Fibroblast of lung (primary cell): ENCODE measurements at regions not wholly inside any gene's neighbourhood (a gene's known extent, or its start where the extent isn't known, plus 50 kb on each side); places are given as distances from the start of the nearest gene placed in this dataset.

Experiments
- DNase-seq, 2 donors: peaks; one replicate each; pipeline versions ENCODE4 v3.0.0 to v3.0.0-alpha.2; 2010; ENCODE audit warnings: low read depth in 2 of 2
- H2AFZ ChIP-seq: 2 replicates; pipeline ENCODE4 v1.5.1; 2012; ENCODE audit warnings: low read length, control low read depth, inconsistent platforms
- H3K27ac ChIP-seq: 2 replicates; pipeline ENCODE4 v1.5.1; 2011; ENCODE audit warnings: low read length, control low read depth; ENCODE audit not compliant: insufficient read depth
- H3K27me3 ChIP-seq: 2 replicates; pipeline ENCODE4 v1.5.1; 2011; ENCODE audit warnings: mild to moderate bottlenecking, low read length; ENCODE audit not compliant: control insufficient read depth, insufficient read depth
- H3K36me3 ChIP-seq: 2 replicates; pipeline ENCODE4 v1.5.1; 2011; ENCODE audit warnings: low read length; ENCODE audit not compliant: control insufficient read depth, insufficient read depth
- H3K4me1 ChIP-seq: 2 replicates; pipeline ENCODE4 v1.5.1; 2011; ENCODE audit warnings: low read length; ENCODE audit not compliant: control insufficient read depth, insufficient read depth; ENCODE audit errors: extremely low read depth
- H3K4me2 ChIP-seq: 2 replicates; pipeline ENCODE4 v1.5.1; 2011; ENCODE audit warnings: low read length, control low read depth; ENCODE audit not compliant: insufficient read depth; ENCODE audit errors: extremely low read depth
- H3K4me3 ChIP-seq, 4 experiments: fragments of 200-600 bp in 1 of 4; sonication (generic) in 1 of 4; replicated peaks in 1 of 4; 2 replicates each; pipeline ENCODE4 v1.5.1; 2011 to 2016; ENCODE audit warnings: low read length in 4 of 4, low read depth in 3 of 4, mild to moderate bottlenecking in 3 of 4, control low read depth in 2 of 4, inconsistent platforms in 1 of 4, mixed read lengths in 1 of 4; ENCODE audit not compliant: insufficient read depth in 1 of 4; ENCODE audit errors: control extremely low read depth in 1 of 4
- H3K79me2 ChIP-seq: 2 replicates; pipeline ENCODE4 v1.5.1; 2012; ENCODE audit warnings: mild to moderate bottlenecking, low read length, inconsistent platforms; ENCODE audit not compliant: control insufficient read depth, insufficient read depth
- H3K9ac ChIP-seq: 2 replicates; pipeline ENCODE4 v1.5.1; 2011; ENCODE audit warnings: mild to moderate bottlenecking, low read length, control low read depth; ENCODE audit not compliant: insufficient read depth
- H3K9me3 ChIP-seq: 2 replicates; pipeline ENCODE4 v1.5.1; 2012; ENCODE audit warnings: low read depth, low read length; ENCODE audit not compliant: control insufficient read depth, insufficient read depth
- H4K20me1 ChIP-seq: 2 replicates; pipeline ENCODE4 v1.5.1; 2011; ENCODE audit warnings: low read length; ENCODE audit not compliant: control insufficient read depth, insufficient read depth; ENCODE audit errors: extremely low read depth
- EZH2 ChIP-seq: IDR thresholded peaks from 2 replicates; pipeline ENCODE4 v1.5.1; 2012; ENCODE audit warnings: low read length, control low read depth, mild to moderate bottlenecking; ENCODE audit errors: missing control alignments
- TF ChIP-seq, protein P1 (sequence below), 2 donors: IDR thresholded peaks in 1 of 2; conservative IDR thresholded peaks in 1 of 2; 1 replicate in 1 of 2; 2 replicates in 1 of 2; pipeline ENCODE4 v1.5.1; 2011 to 2012; ENCODE audit warnings: low read length in 2 of 2, control low read depth in 1 of 2, inconsistent platforms in 1 of 2, low read depth in 1 of 2, mild to moderate bottlenecking in 1 of 2

DNA sequence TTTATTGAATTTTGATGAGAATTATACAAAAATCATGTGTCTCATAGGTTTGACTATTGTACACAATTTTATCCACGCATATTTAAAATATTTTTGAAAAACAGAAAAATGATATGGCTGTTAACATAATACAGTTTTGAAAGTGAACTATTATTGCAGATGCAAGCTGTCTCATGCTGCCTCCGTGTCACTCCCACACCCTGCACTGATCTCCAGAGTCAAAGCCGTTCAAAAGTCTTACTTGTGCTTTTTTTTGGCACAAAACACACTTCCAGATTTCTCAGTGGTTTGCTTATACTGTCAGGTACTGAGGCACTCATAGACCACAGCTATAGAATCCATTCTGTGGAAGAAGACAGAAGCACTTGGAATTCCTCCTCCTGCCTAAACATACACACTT, 243.1 kb upstream of the ADARB2 start:
- Histone ChIP-seq H3K4me3 (no peak overlapping the region), H4K20me1 (no peaks in the 10 kb centered on the region), H3K79me2 (no peaks in the 10 kb centered on the region), H3K4me1 (no peaks in the 10 kb centered on the region), H3K9me3 (no peaks in the 10 kb centered on the region), H3K9ac (no peak overlapping the region), H3K27me3 (no peaks in the 10 kb centered on the region), H3K4me2 (no peak overlapping the region), H2AFZ (no peak overlapping the region), H3K36me3 (no peaks in the 10 kb centered on the region), H3K27ac (no peak overlapping the region)
- no peak for DNase-seq
- TF ChIP-seq, protein P1, sequence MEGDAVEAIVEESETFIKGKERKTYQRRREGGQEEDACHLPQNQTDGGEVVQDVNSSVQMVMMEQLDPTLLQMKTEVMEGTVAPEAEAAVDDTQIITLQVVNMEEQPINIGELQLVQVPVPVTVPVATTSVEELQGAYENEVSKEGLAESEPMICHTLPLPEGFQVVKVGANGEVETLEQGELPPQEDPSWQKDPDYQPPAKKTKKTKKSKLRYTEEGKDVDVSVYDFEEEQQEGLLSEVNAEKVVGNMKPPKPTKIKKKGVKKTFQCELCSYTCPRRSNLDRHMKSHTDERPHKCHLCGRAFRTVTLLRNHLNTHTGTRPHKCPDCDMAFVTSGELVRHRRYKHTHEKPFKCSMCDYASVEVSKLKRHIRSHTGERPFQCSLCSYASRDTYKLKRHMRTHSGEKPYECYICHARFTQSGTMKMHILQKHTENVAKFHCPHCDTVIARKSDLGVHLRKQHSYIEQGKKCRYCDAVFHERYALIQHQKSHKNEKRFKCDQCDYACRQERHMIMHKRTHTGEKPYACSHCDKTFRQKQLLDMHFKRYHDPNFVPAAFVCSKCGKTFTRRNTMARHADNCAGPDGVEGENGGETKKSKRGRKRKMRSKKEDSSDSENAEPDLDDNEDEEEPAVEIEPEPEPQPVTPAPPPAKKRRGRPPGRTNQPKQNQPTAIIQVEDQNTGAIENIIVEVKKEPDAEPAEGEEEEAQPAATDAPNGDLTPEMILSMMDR (conservative IDR thresholded peaks at IDR 0.05 in 1 of 2, IDR thresholded peaks at IDR 0.05 in 1 of 2; ENCODE audit: low read depth in 1 of 2, low read length in 2 of 2), result no peak

DNA sequence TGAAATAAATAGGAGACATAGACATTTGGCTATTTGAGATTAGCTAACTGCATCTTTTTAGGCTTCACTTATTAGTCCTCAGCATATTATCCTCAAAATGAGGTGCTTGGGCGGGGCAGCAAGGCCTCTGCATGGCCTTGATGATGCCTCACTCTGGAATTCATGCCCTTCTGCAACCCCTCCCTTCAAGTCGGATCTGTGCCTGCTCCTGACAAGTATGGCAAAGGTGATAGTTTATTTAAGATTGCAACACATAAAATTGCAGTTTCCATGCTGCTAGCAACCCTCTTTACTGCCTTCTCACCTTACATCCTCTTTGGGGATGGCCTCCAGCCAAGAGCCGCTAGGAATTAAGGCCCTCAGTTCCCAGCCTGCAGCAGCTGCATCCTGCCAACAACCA, 241.3 kb upstream of the ADARB2 start:
- Histone ChIP-seq H3K27ac (no peak overlapping the region), H3K4me2 (no peak overlapping the region), H4K20me1 (no peaks in the 10 kb centered on the region), H3K9ac (no peak overlapping the region), H3K36me3 (no peaks in the 10 kb centered on the region), H3K27me3 (no peaks in the 10 kb centered on the region), H3K4me1 (no peaks in the 10 kb centered on the region), H3K9me3 (no peaks in the 10 kb centered on the region), H2AFZ (no peak overlapping the region), H3K79me2 (no peaks in the 10 kb centered on the region), H3K4me3 (no peak overlapping the region)
- TF ChIP-seq, protein P1 (conservative IDR thresholded peaks at IDR 0.05 in 1 of 2, IDR thresholded peaks at IDR 0.05 in 1 of 2; ENCODE audit: low read depth in 1 of 2, low read length in 2 of 2), result no peak
- no peak for TF ChIP-seq EZH2
- no peak for DNase-seq

DNA sequence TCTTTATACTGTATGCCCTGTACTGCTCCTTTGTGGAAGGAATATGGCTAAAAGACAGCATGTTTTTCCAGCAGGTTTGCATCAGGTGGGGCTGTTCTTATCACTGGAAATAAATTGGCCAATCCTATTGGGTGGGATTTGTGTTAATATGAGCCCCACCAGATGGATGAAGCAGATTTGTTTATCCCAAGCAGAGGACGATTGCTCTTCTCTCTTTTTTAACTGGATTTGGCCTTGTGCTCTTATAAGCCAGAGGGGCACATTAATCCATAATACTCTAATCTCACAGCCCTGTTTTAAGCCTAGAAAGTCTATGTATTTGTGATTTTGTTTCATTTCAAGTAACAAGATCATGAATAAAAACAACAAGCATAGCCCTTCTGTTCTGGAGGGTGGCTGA, 240.1 kb upstream of the ADARB2 start:
- no peak overlapping the region for H3K27ac ChIP-seq
- no peaks in the 10 kb centered on the region for H3K9me3 ChIP-seq
- H2AFZ ChIP-seq, result no peak overlapping the region
- no peaks in the 10 kb centered on the region for H3K79me2 ChIP-seq
- H4K20me1 ChIP-seq, result no peaks in the 10 kb centered on the region
- no peak overlapping the region for H3K4me3 ChIP-seq
- DNase-seq, result no peak
- no peaks in the 10 kb centered on the region for H3K27me3 ChIP-seq
- H3K4me1 ChIP-seq, result no peaks in the 10 kb centered on the region
- TF ChIP-seq EZH2, result no peak
- TF ChIP-seq, protein P1 (conservative IDR thresholded peaks at IDR 0.05 in 1 of 2, IDR thresholded peaks at IDR 0.05 in 1 of 2; ENCODE audit: low read depth in 1 of 2, low read length in 2 of 2), result no peak
- no peaks in the 10 kb centered on the region for H3K36me3 ChIP-seq
- H3K4me2 ChIP-seq, result no peak overlapping the region
- no peak overlapping the region for H3K9ac ChIP-seq
